ENCODE measurements at regions not wholly inside any gene's neighbourhood (a gene's known extent, or its start where the extent isn't known, plus 50 kb on each side); places are given as distances from the start of the nearest gene placed in this dataset.

- TF ChIP-seq, protein P1, sequence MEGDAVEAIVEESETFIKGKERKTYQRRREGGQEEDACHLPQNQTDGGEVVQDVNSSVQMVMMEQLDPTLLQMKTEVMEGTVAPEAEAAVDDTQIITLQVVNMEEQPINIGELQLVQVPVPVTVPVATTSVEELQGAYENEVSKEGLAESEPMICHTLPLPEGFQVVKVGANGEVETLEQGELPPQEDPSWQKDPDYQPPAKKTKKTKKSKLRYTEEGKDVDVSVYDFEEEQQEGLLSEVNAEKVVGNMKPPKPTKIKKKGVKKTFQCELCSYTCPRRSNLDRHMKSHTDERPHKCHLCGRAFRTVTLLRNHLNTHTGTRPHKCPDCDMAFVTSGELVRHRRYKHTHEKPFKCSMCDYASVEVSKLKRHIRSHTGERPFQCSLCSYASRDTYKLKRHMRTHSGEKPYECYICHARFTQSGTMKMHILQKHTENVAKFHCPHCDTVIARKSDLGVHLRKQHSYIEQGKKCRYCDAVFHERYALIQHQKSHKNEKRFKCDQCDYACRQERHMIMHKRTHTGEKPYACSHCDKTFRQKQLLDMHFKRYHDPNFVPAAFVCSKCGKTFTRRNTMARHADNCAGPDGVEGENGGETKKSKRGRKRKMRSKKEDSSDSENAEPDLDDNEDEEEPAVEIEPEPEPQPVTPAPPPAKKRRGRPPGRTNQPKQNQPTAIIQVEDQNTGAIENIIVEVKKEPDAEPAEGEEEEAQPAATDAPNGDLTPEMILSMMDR (IDR thresholded peaks at IDR 0.05; ENCODE audit: insufficient read depth, low read length, severe bottlenecking), result no peak
- FAIRE-seq (no peak), DNase-seq (ENCODE audit: low read depth) (no peak)
- H3K4me3 ChIP-seq (ENCODE audit: low read depth, low read length), result no peak overlapping the region
- H3K27me3 ChIP-seq (ENCODE audit: control insufficient read depth, insufficient read depth, low read length), result no peaks in the 10 kb centered on the region
- H3K36me3 ChIP-seq (ENCODE audit: control insufficient read depth, insufficient read depth, low read length), result no peaks in the 10 kb centered on the region
Measured at GRCh38 chrX:146409528-146409927, 400.0 kb upstream of the CXorf51B start.

DNA sequence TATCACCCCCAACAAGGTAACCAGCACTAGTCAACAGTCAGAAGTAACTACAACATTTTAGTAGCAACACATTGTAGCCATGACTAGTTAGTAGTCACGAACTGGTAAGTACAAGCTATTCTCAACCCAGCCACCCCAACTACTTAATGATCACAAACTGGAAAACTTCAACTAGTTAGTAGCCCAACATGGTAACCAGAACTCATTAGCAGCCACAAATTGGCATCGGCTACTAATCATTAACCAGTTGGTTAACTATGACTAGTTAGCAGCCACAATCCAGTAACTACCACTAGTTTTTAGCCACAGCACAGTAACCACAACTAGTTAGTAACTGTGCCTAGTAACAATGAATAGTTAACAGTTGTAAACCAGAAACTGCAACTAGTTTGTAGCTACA, 385.1 kb upstream of the CXorf51B start:
- H3K36me3 ChIP-seq (ENCODE audit: control insufficient read depth, insufficient read depth, low read length), result no peaks in the 10 kb centered on the region
- DNase-seq (ENCODE audit: low read depth) (no peak), FAIRE-seq (no peak)
- H3K27me3 ChIP-seq (ENCODE audit: control insufficient read depth, insufficient read depth, low read length), result no peaks in the 10 kb centered on the region
- H3K4me3 ChIP-seq (ENCODE audit: low read depth, low read length), result no peak overlapping the region
- TF ChIP-seq, protein P1 (IDR thresholded peaks at IDR 0.05; ENCODE audit: insufficient read depth, low read length, severe bottlenecking), result no peak

DNA sequence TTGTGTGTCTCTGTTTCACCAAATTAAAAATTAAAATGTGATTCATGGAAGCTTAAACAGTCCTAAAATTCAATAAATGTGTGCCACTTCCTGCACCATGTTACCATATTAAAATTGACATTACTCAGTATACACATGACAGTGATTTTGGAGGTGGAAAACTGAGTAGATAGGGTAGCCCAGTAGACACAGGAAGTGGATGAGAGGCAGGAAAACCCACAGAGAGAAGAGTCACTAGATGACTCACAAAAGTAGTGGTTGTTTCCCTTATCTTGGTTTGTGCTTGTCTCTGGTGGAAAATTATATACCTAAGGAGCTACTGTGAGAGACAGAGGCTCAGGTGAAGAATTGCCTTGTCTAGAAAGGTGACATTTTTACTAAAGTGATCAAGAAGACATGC, 375.8 kb upstream of the CXorf51B start:
- FAIRE-seq (no peak), DNase-seq (ENCODE audit: low read depth) (peak; percentile 26)
- Histone ChIP-seq H3K36me3 (ENCODE audit: control insufficient read depth, insufficient read depth, low read length) (no peaks in the 10 kb centered on the region), H3K4me3 (ENCODE audit: low read depth, low read length) (no peak overlapping the region), H3K27me3 (ENCODE audit: control insufficient read depth, insufficient read depth, low read length) (no peaks in the 10 kb centered on the region)
- TF ChIP-seq, protein P1 (IDR thresholded peaks at IDR 0.05; ENCODE audit: insufficient read depth, low read length, severe bottlenecking), result no peak

DNA sequence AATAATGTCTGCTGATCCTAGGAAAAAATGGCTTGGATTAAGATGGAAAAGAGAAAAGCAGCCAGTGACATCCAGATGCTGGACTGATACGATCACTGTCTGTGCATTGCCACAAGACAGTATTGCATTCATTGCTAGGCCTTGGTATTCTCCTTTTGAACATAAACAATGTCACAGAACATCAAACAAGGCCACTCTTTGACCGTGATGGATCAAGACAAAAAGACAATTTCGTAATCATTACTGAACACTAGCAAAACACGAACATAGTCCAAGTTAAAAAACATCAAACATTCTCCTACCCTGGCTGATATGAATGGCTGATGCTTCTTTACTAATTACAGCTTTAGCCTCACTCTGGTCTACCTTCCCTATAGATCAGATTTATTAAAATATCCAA, 374.1 kb upstream of the CXorf51B start:
- FAIRE-seq (no peak), DNase-seq (ENCODE audit: low read depth) (no peak)
- Histone ChIP-seq H3K36me3 (ENCODE audit: control insufficient read depth, insufficient read depth, low read length) (no peaks in the 10 kb centered on the region), H3K4me3 (ENCODE audit: low read depth, low read length) (no peak overlapping the region), H3K27me3 (ENCODE audit: control insufficient read depth, insufficient read depth, low read length) (no peaks in the 10 kb centered on the region)
- TF ChIP-seq, protein P1 (IDR thresholded peaks at IDR 0.05; ENCODE audit: insufficient read depth, low read length, severe bottlenecking), result no peak

DNA sequence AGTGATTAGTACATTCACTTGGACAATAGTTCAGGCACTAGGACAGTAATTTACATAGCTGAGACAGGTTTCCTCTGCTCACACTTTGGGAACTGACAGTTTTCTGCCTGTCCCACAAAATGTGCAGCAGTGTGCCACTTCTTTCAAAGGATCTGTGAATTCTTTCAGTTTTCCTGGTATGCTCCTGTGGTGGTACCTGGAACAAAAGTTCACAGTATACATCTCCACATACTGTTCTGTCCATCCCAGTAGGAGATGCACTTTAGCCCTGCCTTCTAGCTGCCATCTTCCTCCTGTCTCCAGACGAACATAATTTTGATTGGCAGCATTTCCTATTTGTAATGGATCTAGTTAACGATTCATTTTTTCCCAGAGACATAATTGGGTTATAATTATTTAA, 360.8 kb upstream of the CXorf51B start:
- FAIRE-seq (no peak), DNase-seq (ENCODE audit: low read depth) (no peak)
- no peaks in the 10 kb centered on the region for H3K27me3 ChIP-seq (ENCODE audit: control insufficient read depth, insufficient read depth, low read length)
- TF ChIP-seq, protein P1 (IDR thresholded peaks at IDR 0.05; ENCODE audit: insufficient read depth, low read length, severe bottlenecking), result no peak
- H3K36me3 ChIP-seq (ENCODE audit: control insufficient read depth, insufficient read depth, low read length), result no peaks in the 10 kb centered on the region
- no peak overlapping the region for H3K4me3 ChIP-seq (ENCODE audit: low read depth, low read length)

DNA sequence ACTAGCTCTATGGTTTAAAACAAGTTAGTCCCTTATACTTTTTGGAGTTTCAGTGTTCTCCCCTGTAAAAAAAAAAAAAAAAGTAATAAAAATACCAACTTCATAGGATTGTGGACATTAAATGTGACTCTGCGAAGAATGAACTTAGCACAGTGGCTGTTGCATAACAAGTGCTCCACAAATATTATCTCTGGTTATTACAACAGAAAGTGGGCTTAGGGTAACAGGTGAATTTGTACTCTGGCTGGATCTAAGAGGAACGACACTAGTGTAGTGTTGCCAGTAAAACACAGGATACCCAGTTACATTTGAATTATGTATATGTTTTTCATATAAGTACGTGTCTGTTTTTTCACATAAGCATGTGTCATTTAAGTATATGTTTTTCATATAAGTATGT, 360.3 kb upstream of the CXorf51B start:
- H3K4me3 ChIP-seq (ENCODE audit: low read depth, low read length), result no peak overlapping the region
- no peaks in the 10 kb centered on the region for H3K36me3 ChIP-seq (ENCODE audit: control insufficient read depth, insufficient read depth, low read length)
- no peak for FAIRE-seq
- no peaks in the 10 kb centered on the region for H3K27me3 ChIP-seq (ENCODE audit: control insufficient read depth, insufficient read depth, low read length)
- no peak for DNase-seq (ENCODE audit: low read depth)
- TF ChIP-seq, protein P1 (IDR thresholded peaks at IDR 0.05; ENCODE audit: insufficient read depth, low read length, severe bottlenecking), result no peak
